HG03097 (cell line): ENCODE measurements at regions not wholly inside any gene's neighbourhood (a gene's known extent, or its start where the extent isn't known, plus 50 kb on each side); places are given as distances from the start of the nearest gene placed in this dataset.

Source experiments
- ATAC-seq: cut with Tn5 transposase; IDR thresholded peaks from one replicate; pipeline ENCODE4 v1.9.1; 2021; ENCODE audit not compliant: unreplicated experiment, low FRiP score

- no peak for ATAC-seq
Observed at GRCh38 chr12:3972576-3972975, 99.4 kb upstream of the PARP11 start.

DNA sequence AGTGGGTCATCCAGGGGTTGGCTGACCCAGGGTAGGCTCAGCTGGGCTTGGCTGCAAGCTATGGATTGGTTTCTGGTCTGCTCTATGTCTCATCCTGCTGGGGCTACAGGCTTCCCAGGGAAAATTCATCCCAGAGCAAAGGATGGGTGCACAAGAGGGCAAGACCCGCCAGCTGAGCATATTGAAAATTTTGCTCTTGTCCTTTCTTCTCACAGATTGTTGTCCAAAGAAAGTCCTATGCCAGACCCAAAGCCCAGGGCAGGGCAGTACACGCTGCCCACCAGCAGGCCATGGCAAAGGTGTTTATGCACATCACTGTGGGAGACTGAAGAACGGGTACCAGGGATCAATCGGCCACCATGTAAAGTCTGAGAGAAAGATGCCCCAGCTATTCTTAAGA, 95.3 kb upstream of the PARP11 start:
- ATAC-seq, result no peak

- ATAC-seq, result no peak
Observed at GRCh38 chr12:3967556-3968160, 94.5 kb upstream of the PARP11 start.

- no peak for ATAC-seq
Observed at GRCh38 chr12:3966376-3966775, 93.2 kb upstream of the PARP11 start.

DNA sequence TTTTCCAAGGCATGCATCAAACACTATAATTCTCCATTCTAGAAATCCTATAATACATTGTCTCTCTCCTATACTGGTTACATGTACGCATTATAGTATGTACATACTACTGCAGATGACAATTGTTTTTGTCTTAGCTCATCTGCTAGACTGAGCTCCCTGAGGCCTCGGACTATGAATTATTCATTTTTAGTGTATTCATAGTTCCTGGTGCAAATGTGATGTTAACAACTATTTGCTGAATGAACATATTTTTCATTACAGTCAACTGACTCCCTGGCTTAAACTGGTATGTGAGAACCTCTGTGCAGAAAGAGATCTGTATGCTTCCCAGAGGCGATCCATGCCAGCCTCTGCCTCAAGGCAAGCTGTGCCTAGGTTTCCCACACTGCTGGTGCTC, 91.8 kb upstream of the PARP11 start:
- no peak for ATAC-seq

DNA sequence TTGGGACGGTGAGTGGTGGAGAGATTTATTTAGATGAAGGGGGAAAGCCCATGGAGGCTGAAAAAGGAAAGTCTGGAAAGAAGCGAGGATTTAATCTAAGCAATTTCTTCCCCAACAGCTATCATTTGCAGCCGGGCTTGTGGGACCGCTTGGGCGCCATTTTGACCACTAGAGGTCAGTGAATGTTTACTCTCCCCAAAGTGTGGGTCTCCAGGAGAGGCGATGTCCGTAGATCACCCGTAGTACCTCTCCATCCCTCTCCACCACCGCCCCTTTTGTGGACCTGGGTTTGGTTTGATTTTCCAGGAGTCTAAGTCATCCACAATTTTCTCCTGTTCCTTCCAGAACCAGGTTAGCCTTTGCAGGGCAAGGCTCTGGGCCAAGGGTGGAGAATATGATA, 91.2 kb upstream of the PARP11 start:
- ATAC-seq, result no peak

DNA sequence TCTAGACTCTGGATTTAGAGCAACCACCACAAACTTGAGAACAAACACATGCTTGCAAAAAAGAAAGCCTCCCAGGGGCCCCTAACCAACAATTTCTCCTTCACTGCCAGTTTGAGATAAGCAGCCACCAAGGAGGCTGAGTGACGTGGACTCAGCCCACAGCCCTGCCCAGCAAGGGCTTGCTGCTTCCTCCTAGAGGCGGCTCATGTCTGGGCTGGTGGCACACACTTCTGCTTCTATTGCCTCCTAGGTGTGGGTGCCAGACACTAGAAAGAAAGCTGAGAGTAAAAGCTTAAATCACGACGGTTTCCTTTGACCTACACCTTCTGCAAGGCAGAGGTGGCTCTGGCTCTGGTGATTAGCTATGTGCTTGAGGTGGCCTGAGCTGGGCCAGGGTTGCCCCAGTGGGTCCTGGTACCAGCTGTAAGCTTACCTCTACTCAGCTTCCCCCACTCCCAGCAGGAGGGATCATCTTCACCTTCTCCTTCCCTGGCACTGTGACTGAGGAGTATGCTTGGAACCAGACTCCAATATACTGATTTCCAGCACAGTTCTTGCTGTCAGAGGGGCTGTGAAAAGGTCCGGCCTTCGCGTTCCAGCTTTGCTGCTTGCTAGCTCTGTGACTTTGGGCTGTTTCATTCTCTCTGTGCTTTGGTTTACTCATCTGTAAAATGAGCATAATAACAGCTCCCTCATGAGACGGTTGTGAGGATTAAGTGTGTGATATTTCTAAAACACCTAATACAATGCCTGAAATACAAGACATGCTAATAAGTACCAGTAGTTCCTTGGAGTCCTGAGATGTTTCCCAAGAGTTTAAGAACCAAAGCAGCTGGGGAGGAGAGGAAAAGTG, 89.7 kb upstream of the PARP11 start:
- ATAC-seq, result no peak

DNA sequence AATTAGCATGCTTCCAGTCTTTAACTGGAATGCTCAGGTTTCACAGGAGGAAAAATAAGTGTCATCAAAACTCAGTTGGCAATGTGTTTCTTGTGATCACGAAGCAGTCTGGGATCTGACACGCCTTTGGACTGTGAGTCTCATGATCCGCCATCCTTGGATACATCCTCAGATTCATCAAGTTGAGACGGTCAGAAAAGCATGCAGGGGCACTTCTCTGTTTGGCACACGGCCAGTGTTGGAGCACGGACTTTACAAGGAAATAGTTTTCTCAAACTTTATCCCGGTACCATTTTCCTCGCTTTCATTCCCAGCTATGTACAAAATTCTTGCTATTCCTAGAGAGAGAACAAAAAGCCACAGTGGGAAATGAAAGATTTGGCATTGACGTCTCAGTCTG, 88.4 kb upstream of the PARP11 start:
- no peak for ATAC-seq

- ATAC-seq, result no peak
Observed at GRCh38 chr12:3959799-3960560, 86.8 kb upstream of the PARP11 start.

DNA sequence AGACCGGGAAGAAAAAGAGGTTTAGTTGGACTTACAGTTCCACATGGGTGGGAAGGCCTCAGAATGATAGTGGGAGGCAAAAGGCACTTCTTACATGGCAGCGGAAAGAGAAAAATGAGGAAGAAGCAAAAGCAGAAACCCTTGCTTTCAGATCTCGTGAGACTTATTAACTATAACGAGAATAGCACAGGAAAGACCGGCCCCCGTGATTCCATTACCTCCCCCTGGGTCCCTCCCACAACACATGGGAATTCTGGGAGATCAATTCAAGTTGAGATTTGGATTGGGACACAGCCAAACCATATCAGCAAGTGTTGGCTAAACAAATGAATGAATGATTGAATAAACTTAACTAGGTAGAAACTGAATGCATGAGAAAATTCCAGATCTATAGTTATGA, 85.3 kb upstream of the PARP11 start:
- ATAC-seq, result no peak

- ATAC-seq, result no peak
Observed at GRCh38 chr12:3951380-3952135, 78.4 kb upstream of the PARP11 start.

DNA sequence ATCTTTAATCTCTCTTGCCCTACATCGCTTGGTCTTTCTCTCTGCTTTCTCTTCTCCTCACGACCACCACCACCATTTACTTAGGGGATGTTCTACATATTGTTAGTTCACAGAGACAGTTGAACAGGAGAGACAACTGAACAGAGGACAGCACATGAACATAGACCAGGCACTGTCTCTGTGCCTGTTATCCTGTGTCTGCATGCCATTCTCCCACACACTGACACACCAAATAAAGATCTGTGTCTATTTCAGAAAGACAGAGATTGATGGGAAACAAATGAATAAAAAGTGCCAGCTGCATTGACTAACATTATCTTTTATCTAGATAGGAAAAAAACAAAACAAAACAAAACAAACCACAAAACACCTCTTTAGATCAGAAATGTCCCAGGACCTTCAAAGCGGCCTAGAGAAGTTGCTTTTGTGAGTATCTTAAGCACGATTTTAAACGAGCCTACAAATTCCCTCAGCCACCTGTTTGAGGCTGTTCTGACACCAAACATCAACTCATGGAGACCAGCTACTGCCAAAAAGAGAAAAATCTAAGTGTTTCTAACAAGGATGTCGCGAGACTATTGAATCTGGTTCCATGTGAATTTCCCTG, 77.6 kb upstream of the PARP11 start:
- ATAC-seq, result no peak

- no peak for ATAC-seq
Observed at GRCh38 chr12:3947781-3948180, 74.6 kb upstream of the PARP11 start.

GRCh38 chr12:3945671-3946070, 72.5 kb upstream of the PARP11 start:
- ATAC-seq, result no peak

GRCh38 chr12:3944620-3945019, 71.4 kb upstream of the PARP11 start:
- ATAC-seq, result no peak

GRCh38 chr12:3938042-3938544, 64.9 kb upstream of the PARP11 start:
- ATAC-seq, result no peak

- no peak for ATAC-seq
Observed at GRCh38 chr12:3935078-3935477, 61.9 kb upstream of the PARP11 start.

DNA sequence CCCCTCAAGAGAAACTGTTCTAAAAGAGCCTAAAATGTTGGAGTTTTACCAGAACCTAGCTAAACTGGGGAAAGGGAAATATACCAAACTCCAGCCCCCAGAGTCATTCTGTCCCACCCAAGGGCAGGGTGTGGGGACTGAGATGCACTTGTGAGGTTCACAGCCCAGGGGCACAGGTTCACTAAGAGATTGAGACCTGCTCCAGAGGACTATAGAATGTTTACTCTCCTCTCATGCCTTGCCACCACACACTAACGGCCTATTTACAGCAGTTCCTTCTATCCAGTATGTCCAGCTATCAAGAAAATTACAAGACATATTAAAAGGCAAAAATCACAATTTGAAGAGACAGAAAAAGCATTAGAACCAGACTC, 60.6 kb upstream of the PARP11 start:
- no peak for ATAC-seq

- no peak for ATAC-seq
Observed at GRCh38 chr12:3933074-3933818, 60.0 kb upstream of the PARP11 start.

DNA sequence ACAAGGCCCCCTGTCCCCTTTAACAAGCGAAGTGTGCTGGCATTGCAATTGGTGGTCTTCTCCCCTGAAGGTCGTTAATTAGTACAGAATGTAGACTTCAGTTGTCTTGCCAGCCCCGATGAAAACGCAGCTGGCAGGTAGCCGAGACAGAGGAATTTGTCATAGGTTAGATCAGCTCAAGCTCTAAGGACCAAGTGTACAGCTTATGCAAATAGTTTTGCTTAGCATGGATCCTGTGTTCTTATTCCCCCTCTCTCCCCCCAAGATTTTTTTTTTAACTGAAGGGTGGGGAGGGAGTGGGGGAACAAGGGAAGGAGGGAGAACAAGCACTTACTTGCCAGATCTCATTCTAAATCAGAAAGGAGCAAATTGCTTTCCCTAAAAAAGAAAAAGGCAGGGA, 58.6 kb upstream of the PARP11 start:
- ATAC-seq, result no peak
